Mesendoderm (in vitro differentiated cells): ENCODE measurements at regions not wholly inside any gene's neighbourhood (a gene's known extent, or its start where the extent isn't known, plus 50 kb on each side); places are given as distances from the start of the nearest gene placed in this dataset.

ENCODE experiments used
- DNase-seq: peaks from one replicate; pipeline ENCODE4 v3.0.0; 2013
- H2AK5ac ChIP-seq: 2 replicates; pipeline ENCODE4 v1.6.1; 2013; ENCODE audit warnings: low read length, inconsistent platforms
- H2BK120ac ChIP-seq: 2 replicates; pipeline ENCODE4 v1.6.1; 2013; ENCODE audit warnings: low read depth, mild to moderate bottlenecking, low read length, moderate library complexity, mixed read lengths
- H2BK15ac ChIP-seq: replicated peaks from 2 replicates; pipeline ENCODE4 v1.6.1; 2013; ENCODE audit warnings: low read depth, mild to moderate bottlenecking, moderate library complexity
- H2BK5ac ChIP-seq: 2 replicates; pipeline ENCODE4 v1.6.1; 2013; ENCODE audit warnings: low read length, inconsistent platforms
- H3K18ac ChIP-seq: 2 replicates; pipeline ENCODE4 v1.6.1; 2013; ENCODE audit warnings: mild to moderate bottlenecking, low read length, mixed read lengths
- H3K23ac ChIP-seq: one replicate; pipeline ENCODE4 v1.6.1; 2013; ENCODE audit warnings: low read length
- H3K27ac ChIP-seq: 2 replicates; pipeline ENCODE4 v1.5.1; 2013; ENCODE audit warnings: low read depth, mild to moderate bottlenecking, inconsistent platforms, low read length, moderate library complexity
- H3K27me3 ChIP-seq: 2 replicates; pipeline ENCODE4 v1.6.1; 2013; ENCODE audit warnings: low read length, control low read depth, mild to moderate bottlenecking, inconsistent platforms; ENCODE audit not compliant: insufficient read depth, poor library complexity
- H3K36me3 ChIP-seq: 2 replicates; pipeline ENCODE4 v1.6.1; 2013; ENCODE audit warnings: low read length, inconsistent platforms; ENCODE audit not compliant: control insufficient read depth, insufficient read depth
- H3K4ac ChIP-seq: one replicate; pipeline ENCODE4 v1.6.1; 2013; ENCODE audit warnings: low read depth, mild to moderate bottlenecking, low read length, moderate library complexity
- H3K4me1 ChIP-seq: 2 replicates; pipeline ENCODE4 v1.6.1; 2013; ENCODE audit warnings: low read depth, low read length, inconsistent platforms; ENCODE audit not compliant: control insufficient read depth
- H3K4me2 ChIP-seq: 2 replicates; pipeline ENCODE4 v1.6.1; 2013; ENCODE audit warnings: low read length
- H3K4me3 ChIP-seq: 2 replicates; pipeline ENCODE4 v1.5.1; 2013; ENCODE audit warnings: mild to moderate bottlenecking, low read length
- H3K56ac ChIP-seq: one replicate; pipeline ENCODE4 v1.6.1; 2013; ENCODE audit warnings: low read length
- H3K79me1 ChIP-seq: 2 replicates; pipeline ENCODE4 v1.6.1; 2013; ENCODE audit warnings: low read length, inconsistent platforms
- H3K79me2 ChIP-seq: 2 replicates; pipeline ENCODE4 v1.6.1; 2013; ENCODE audit warnings: mild to moderate bottlenecking, low read length; ENCODE audit not compliant: control insufficient read depth, insufficient read depth
- H3K9ac ChIP-seq: 2 replicates; pipeline ENCODE4 v1.6.1; 2013; ENCODE audit warnings: low read length, inconsistent platforms
- H4K5ac ChIP-seq: one replicate; pipeline ENCODE4 v1.6.1; 2013; ENCODE audit warnings: low read length
- H4K8ac ChIP-seq: one replicate; pipeline ENCODE4 v1.6.1; 2013; ENCODE audit warnings: low read depth, mild to moderate bottlenecking, control low read depth, low read length, moderate library complexity
- WGBS: extraction: QIAGEN DNeasy Blood & Tissue Kit; methylation state at CpG from one replicate; pipeline ENCODE4 v1.1.7; 2013; ENCODE audit warnings: low lambda C conversion rate, missing lambda C conversion rate; ENCODE audit not compliant: insufficient coverage; ENCODE audit errors: extremely low coverage; 5-methylcytosine and 5-hydroxymethylcytosine counted together

- no peak overlapping the region for H2BK15ac ChIP-seq
- no peak overlapping the region for H2BK5ac ChIP-seq
- DNase-seq = no peak
- H3K27me3 ChIP-seq = no peaks in the 10 kb centered on the region
- no peak overlapping the region for H4K5ac ChIP-seq
- no peak overlapping the region for H3K4me2 ChIP-seq
- no peaks in the 10 kb centered on the region for H3K79me2 ChIP-seq
- H3K4me3 ChIP-seq = no peak overlapping the region
- no peak overlapping the region for H3K23ac ChIP-seq
- no peak overlapping the region for H2BK120ac ChIP-seq
- no peak overlapping the region for H3K18ac ChIP-seq
- H3K56ac ChIP-seq = no peak overlapping the region
- H3K36me3 ChIP-seq = no peaks in the 10 kb centered on the region
- H3K79me1 ChIP-seq = no peaks in the 10 kb centered on the region
- H3K27ac ChIP-seq = no peak overlapping the region
- no CpG with 5 or more reads among the region's 1 CpG for WGBS
- no peak overlapping the region for H4K8ac ChIP-seq
- no peaks in the 10 kb centered on the region for H3K4me1 ChIP-seq
- H3K4ac ChIP-seq = no peak overlapping the region
- H2AK5ac ChIP-seq = no peak overlapping the region
- no peak overlapping the region for H3K9ac ChIP-seq
Observed at GRCh38 chr10:90328459-90328858, 529.4 kb downstream of the HTR7 start.

- Histone ChIP-seq H2BK120ac (no peak overlapping the region), H3K4me2 (no peak overlapping the region), H3K23ac (no peak overlapping the region), H2AK5ac (no peak overlapping the region), H3K79me1 (no peaks in the 10 kb centered on the region), H3K56ac (no peak overlapping the region), H3K79me2 (no peaks in the 10 kb centered on the region), H2BK15ac (no peak overlapping the region), H3K9ac (no peak overlapping the region), H3K4me1 (no peaks in the 10 kb centered on the region), H4K5ac (no peak overlapping the region), H3K4me3 (no peak overlapping the region), H3K4ac (no peak overlapping the region), H2BK5ac (no peak overlapping the region), H3K27ac (no peak overlapping the region), H3K27me3 (no peaks in the 10 kb centered on the region), H3K18ac (no peak overlapping the region), H4K8ac (no peak overlapping the region), H3K36me3 (no peaks in the 10 kb centered on the region)
- no CpG with 5 or more reads among the region's 1 CpG for WGBS
- peak; percentile 83 for DNase-seq
Observed at GRCh38 chr10:90328896-90329295, 528.9 kb downstream of the HTR7 start.

- Histone ChIP-seq H3K9ac (no peak overlapping the region), H2BK120ac (no peak overlapping the region), H2AK5ac (no peak overlapping the region), H3K4me1 (no peaks in the 10 kb centered on the region), H3K18ac (no peak overlapping the region), H4K5ac (no peak overlapping the region), H3K36me3 (no peaks in the 10 kb centered on the region), H2BK15ac (no peak overlapping the region), H3K4me3 (no peak overlapping the region), H3K56ac (no peak overlapping the region), H3K27ac (no peak overlapping the region), H3K27me3 (no peaks in the 10 kb centered on the region), H3K79me1 (no peaks in the 10 kb centered on the region), H3K79me2 (no peaks in the 10 kb centered on the region), H4K8ac (no peak overlapping the region), H2BK5ac (no peak overlapping the region), H3K4me2 (no peak overlapping the region), H3K23ac (no peak overlapping the region), H3K4ac (no peak overlapping the region)
- no CpG with 5 or more reads among the region's 1 CpG for WGBS
- DNase-seq = no peak
Observed at GRCh38 chr10:90337316-90337715, 520.5 kb downstream of the HTR7 start.

- H3K79me2 ChIP-seq = no peaks in the 10 kb centered on the region
- H3K27ac ChIP-seq = no peak overlapping the region
- no peaks in the 10 kb centered on the region for H3K36me3 ChIP-seq
- H4K8ac ChIP-seq = no peak overlapping the region
- no peaks in the 10 kb centered on the region for H3K4me1 ChIP-seq
- no peak overlapping the region for H3K4ac ChIP-seq
- H3K18ac ChIP-seq = no peak overlapping the region
- no peak overlapping the region for H2AK5ac ChIP-seq
- no peak overlapping the region for H3K9ac ChIP-seq
- no peaks in the 10 kb centered on the region for H3K79me1 ChIP-seq
- no peak overlapping the region for H3K4me2 ChIP-seq
- H3K4me3 ChIP-seq = no peak overlapping the region
- H3K27me3 ChIP-seq = no peaks in the 10 kb centered on the region
- H3K56ac ChIP-seq = no peak overlapping the region
- no peak overlapping the region for H2BK5ac ChIP-seq
- H2BK120ac ChIP-seq = no peak overlapping the region
- DNase-seq = no peak
- H3K23ac ChIP-seq = no peak overlapping the region
- H4K5ac ChIP-seq = no peak overlapping the region
- H2BK15ac ChIP-seq = no peak overlapping the region
Observed at GRCh38 chr10:90342480-90342879, 515.4 kb downstream of the HTR7 start.

- H2AK5ac ChIP-seq = no peak overlapping the region
- no peak overlapping the region for H2BK120ac ChIP-seq
- no peaks in the 10 kb centered on the region for H3K79me1 ChIP-seq
- H4K8ac ChIP-seq = no peak overlapping the region
- no peaks in the 10 kb centered on the region for H3K4me1 ChIP-seq
- DNase-seq = no peak
- no peaks in the 10 kb centered on the region for H3K27me3 ChIP-seq
- H3K4ac ChIP-seq = no peak overlapping the region
- H3K27ac ChIP-seq = no peak overlapping the region
- no peaks in the 10 kb centered on the region for H3K36me3 ChIP-seq
- no peak overlapping the region for H2BK15ac ChIP-seq
- H3K4me3 ChIP-seq = no peak overlapping the region
- no peak overlapping the region for H3K56ac ChIP-seq
- no peak overlapping the region for H3K4me2 ChIP-seq
- no peak overlapping the region for H4K5ac ChIP-seq
- H3K9ac ChIP-seq = no peak overlapping the region
- no peaks in the 10 kb centered on the region for H3K79me2 ChIP-seq
- no peak overlapping the region for H2BK5ac ChIP-seq
- H3K18ac ChIP-seq = no peak overlapping the region
- no peak overlapping the region for H3K23ac ChIP-seq
Observed at GRCh38 chr10:90344226-90344625, 513.6 kb downstream of the HTR7 start.

- Histone ChIP-seq H3K18ac (no peak overlapping the region), H3K4ac (no peak overlapping the region), H3K27ac (no peak overlapping the region), H3K4me2 (no peak overlapping the region), H3K4me3 (no peak overlapping the region), H3K79me1 (no peaks in the 10 kb centered on the region), H2BK120ac (no peak overlapping the region), H3K56ac (no peak overlapping the region), H2AK5ac (no peak overlapping the region), H3K9ac (no peak overlapping the region), H3K36me3 (no peaks in the 10 kb centered on the region), H3K27me3 (no peaks in the 10 kb centered on the region), H3K4me1 (no peaks in the 10 kb centered on the region), H2BK5ac (no peak overlapping the region), H3K79me2 (no peaks in the 10 kb centered on the region), H4K8ac (no peak overlapping the region), H2BK15ac (no peak overlapping the region), H4K5ac (no peak overlapping the region), H3K23ac (no peak overlapping the region)
- DNase-seq = no peak
- WGBS = no CpG with 5 or more reads among the region's 2 CpGs
Observed at GRCh38 chr10:90347239-90347638, 510.6 kb downstream of the HTR7 start.
